Astrocyte (in vitro differentiated cells and primary cell): ENCODE measurements at regions not wholly inside any gene's neighbourhood (a gene's known extent, or its start where the extent isn't known, plus 50 kb on each side); places are given as distances from the start of the nearest gene placed in this dataset.

Experiments
- EZH2 ChIP-seq: IDR thresholded peaks from 2 replicates; pipeline ENCODE4 v1.6.1; 2012; ENCODE audit warnings: mild to moderate bottlenecking, low read length, inconsistent platforms; ENCODE audit not compliant: insufficient read depth
- TF ChIP-seq, protein P1 (sequence below): IDR thresholded peaks from 2 replicates; pipeline ENCODE4 v1.5.1; 2011; ENCODE audit warnings: low read depth, mild to moderate bottlenecking, inconsistent platforms, low read length, moderate library complexity; ENCODE audit not compliant: insufficient read depth

- TF ChIP-seq, protein P1, sequence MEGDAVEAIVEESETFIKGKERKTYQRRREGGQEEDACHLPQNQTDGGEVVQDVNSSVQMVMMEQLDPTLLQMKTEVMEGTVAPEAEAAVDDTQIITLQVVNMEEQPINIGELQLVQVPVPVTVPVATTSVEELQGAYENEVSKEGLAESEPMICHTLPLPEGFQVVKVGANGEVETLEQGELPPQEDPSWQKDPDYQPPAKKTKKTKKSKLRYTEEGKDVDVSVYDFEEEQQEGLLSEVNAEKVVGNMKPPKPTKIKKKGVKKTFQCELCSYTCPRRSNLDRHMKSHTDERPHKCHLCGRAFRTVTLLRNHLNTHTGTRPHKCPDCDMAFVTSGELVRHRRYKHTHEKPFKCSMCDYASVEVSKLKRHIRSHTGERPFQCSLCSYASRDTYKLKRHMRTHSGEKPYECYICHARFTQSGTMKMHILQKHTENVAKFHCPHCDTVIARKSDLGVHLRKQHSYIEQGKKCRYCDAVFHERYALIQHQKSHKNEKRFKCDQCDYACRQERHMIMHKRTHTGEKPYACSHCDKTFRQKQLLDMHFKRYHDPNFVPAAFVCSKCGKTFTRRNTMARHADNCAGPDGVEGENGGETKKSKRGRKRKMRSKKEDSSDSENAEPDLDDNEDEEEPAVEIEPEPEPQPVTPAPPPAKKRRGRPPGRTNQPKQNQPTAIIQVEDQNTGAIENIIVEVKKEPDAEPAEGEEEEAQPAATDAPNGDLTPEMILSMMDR, result no peak
- no peak for TF ChIP-seq EZH2
These were observed 155.8 kb downstream of the TDRD15 start for GRCh38 chr2:21279525-21279924.
